ENCODE measurements at regions not wholly inside any gene's neighbourhood (a gene's known extent, or its start where the extent isn't known, plus 50 kb on each side); places are given as distances from the start of the nearest gene placed in this dataset.

DNA sequence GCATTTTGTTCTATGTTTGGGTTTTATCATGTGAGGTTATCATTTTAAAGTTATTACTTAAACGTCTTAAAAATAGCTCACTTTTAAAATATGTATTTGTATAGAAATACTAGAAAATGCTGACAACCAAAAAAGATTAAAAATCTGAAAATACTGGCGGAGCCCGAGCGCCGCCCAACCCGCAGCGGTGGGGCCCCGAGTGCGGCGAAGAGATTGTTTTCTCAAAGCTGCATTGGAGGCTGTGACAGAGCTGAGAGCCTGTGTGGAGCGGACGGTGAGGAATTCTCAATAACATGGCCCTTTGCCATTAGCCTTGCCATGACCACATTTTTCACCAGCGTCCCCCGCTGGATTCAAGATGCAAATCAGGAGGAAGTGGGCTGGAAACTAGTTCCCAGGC lies 255.4 kb downstream of the NKX6-1 start:
- no peak for TF ChIP-seq POLR2A (IDR thresholded peaks at IDR 0.05; ENCODE audit: low read length)
- no peak for TF ChIP-seq GATA1 (IDR thresholded peaks at IDR 0.05; ENCODE audit: low read depth, low read length)
